Parathyroid adenoma (tissue), 2 donors: ENCODE measurements at regions not wholly inside any gene's neighbourhood (a gene's known extent, or its start where the extent isn't known, plus 50 kb on each side); places are given as distances from the start of the nearest gene placed in this dataset.

Experiments used
- H2AFZ ChIP-seq: fragments of 300-600 bp; sonication (generic); one replicate; pipeline ENCODE4 v1.7.0; 2017; ENCODE audit warnings: antibody characterized with exemption, mild to moderate bottlenecking
- H3K27ac ChIP-seq: fragments of 300-600 bp; sonication (generic); one replicate; pipeline ENCODE4 v1.7.0; 2017
- H3K27me3 ChIP-seq: fragments of 300-600 bp; sonication (generic); one replicate; pipeline ENCODE4 v1.7.0; 2017; ENCODE audit warnings: low read length; ENCODE audit not compliant: control insufficient read depth, insufficient read depth
- H3K36me3 ChIP-seq: fragments of 300-600 bp; sonication (generic); one replicate; pipeline ENCODE4 v1.7.0; 2017; ENCODE audit warnings: low read length; ENCODE audit not compliant: control insufficient read depth, insufficient read depth
- H3K4me1 ChIP-seq: fragments of 300-600 bp; sonication (generic); one replicate; pipeline ENCODE4 v1.7.0; 2017; ENCODE audit warnings: control low read depth
- H3K4me2 ChIP-seq: fragments of 300-600 bp; sonication (generic); one replicate; pipeline ENCODE4 v1.7.0; 2017; ENCODE audit warnings: low read length
- H3K4me3 ChIP-seq: fragments of 300-600 bp; sonication (generic); one replicate; pipeline ENCODE4 v1.7.0; 2017; ENCODE audit warnings: low read depth, low read length
- H3K79me2 ChIP-seq: fragments of 300-600 bp; sonication (generic); one replicate; pipeline ENCODE4 v1.7.0; 2017; ENCODE audit warnings: control low read depth
- H3K9ac ChIP-seq: fragments of 300-600 bp; sonication (generic); one replicate; pipeline ENCODE4 v1.7.0; 2017; ENCODE audit warnings: mild to moderate bottlenecking
- H3K9me3 ChIP-seq: fragments of 300-600 bp; sonication (generic); one replicate; pipeline ENCODE4 v1.7.0; 2017; ENCODE audit warnings: low read length; ENCODE audit not compliant: control insufficient read depth
- TF ChIP-seq, protein P1 (sequence below): fragments of 300-600 bp; sonication (generic); IDR thresholded peaks from one replicate; pipeline ENCODE4 v1.7.0; 2017; ENCODE audit warnings: antibody characterized with exemption, mild to moderate bottlenecking
- donor health status: primary hyperparathyroidism.

DNA sequence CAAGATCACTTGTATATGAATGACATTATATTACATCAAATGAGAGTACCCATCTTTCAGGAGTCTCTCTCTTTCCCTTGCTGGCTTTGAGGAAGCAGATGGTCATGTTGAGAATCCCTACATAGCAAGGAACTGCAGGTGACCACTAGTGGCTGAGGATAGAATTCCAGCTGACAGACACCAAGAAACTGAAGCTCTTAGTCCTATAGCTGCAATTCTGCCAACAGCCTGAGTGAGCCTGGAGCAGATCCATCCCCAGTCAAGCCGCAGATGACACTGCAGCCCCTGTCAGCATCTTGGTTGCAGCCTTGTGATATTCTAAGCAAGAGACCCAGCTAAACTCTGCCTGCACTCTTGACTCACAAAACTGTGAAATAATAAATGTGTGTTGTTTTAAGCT is 531.5 kb downstream of the CSNK1G3 start:
- Histone ChIP-seq H3K4me2 (no peak overlapping the region), H3K27ac (no peak overlapping the region), H3K79me2 (no peaks in the 10 kb centered on the region), H3K27me3 (no peaks in the 10 kb centered on the region), H3K4me3 (no peak overlapping the region), H2AFZ (no peak overlapping the region), H3K9me3 (no peaks in the 10 kb centered on the region), H3K4me1 (no peaks in the 10 kb centered on the region), H3K9ac (no peak overlapping the region), H3K36me3 (no peaks in the 10 kb centered on the region)
- TF ChIP-seq, protein P1, sequence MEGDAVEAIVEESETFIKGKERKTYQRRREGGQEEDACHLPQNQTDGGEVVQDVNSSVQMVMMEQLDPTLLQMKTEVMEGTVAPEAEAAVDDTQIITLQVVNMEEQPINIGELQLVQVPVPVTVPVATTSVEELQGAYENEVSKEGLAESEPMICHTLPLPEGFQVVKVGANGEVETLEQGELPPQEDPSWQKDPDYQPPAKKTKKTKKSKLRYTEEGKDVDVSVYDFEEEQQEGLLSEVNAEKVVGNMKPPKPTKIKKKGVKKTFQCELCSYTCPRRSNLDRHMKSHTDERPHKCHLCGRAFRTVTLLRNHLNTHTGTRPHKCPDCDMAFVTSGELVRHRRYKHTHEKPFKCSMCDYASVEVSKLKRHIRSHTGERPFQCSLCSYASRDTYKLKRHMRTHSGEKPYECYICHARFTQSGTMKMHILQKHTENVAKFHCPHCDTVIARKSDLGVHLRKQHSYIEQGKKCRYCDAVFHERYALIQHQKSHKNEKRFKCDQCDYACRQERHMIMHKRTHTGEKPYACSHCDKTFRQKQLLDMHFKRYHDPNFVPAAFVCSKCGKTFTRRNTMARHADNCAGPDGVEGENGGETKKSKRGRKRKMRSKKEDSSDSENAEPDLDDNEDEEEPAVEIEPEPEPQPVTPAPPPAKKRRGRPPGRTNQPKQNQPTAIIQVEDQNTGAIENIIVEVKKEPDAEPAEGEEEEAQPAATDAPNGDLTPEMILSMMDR = no peak

GRCh38 chr5:124040799-124041198 is 528.8 kb downstream of the CSNK1G3 start:
- Histone ChIP-seq H3K9ac (no peak overlapping the region), H3K27ac (no peak overlapping the region), H3K4me3 (no peak overlapping the region), H2AFZ (no peak overlapping the region), H3K9me3 (no peaks in the 10 kb centered on the region), H3K27me3 (no peaks in the 10 kb centered on the region), H3K79me2 (no peaks in the 10 kb centered on the region), H3K4me1 (no peaks in the 10 kb centered on the region), H3K4me2 (no peak overlapping the region), H3K36me3 (no peaks in the 10 kb centered on the region)
- TF ChIP-seq, protein P1 = no peak

DNA sequence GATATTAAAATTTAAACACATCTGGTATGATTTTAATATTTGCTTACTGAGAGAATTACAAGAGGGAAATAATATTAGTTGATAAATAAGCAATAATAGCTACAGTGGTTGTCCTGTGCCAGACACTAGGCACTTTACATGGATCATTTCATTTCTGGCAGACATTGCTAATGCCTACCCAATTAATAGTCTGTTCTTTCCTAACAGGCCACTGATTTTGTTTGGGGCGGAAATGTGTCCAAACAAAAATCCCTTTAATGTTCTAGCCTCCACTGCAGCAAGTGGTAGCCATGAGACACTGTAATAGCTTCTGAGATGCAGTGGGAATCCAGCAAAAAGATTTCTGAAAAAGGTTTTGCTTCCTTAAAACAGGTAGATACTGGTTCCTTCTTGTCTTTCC is 527.4 kb downstream of the CSNK1G3 start:
- no peaks in the 10 kb centered on the region for H3K9me3 ChIP-seq

GRCh38 chr5:124036786-124037185 is 524.8 kb downstream of the CSNK1G3 start:
- H3K27me3 ChIP-seq = no peaks in the 10 kb centered on the region
- H3K27ac ChIP-seq = no peak overlapping the region
- H3K4me2 ChIP-seq = no peak overlapping the region
- H3K36me3 ChIP-seq = no peaks in the 10 kb centered on the region
- no peak overlapping the region for H2AFZ ChIP-seq
- H3K4me1 ChIP-seq = no peaks in the 10 kb centered on the region
- TF ChIP-seq, protein P1 = no peak
- no peak overlapping the region for H3K9ac ChIP-seq
- no peak overlapping the region for H3K4me3 ChIP-seq
- no peaks in the 10 kb centered on the region for H3K79me2 ChIP-seq
- no peaks in the 10 kb centered on the region for H3K9me3 ChIP-seq

More for the DNA sequence above, 527.4 kb downstream of the CSNK1G3 start:
- H3K36me3 ChIP-seq = no peaks in the 10 kb centered on the region
- H3K27me3 ChIP-seq = no peaks in the 10 kb centered on the region
- TF ChIP-seq, protein P1 = no peak
- no peak overlapping the region for H3K9ac ChIP-seq
- H2AFZ ChIP-seq = no peak overlapping the region
- no peaks in the 10 kb centered on the region for H3K79me2 ChIP-seq
- H3K4me2 ChIP-seq = no peak overlapping the region
- H3K27ac ChIP-seq = no peak overlapping the region
- H3K4me3 ChIP-seq = no peak overlapping the region
- no peaks in the 10 kb centered on the region for H3K4me1 ChIP-seq

GRCh38 chr5:124034963-124035362 is 523.0 kb downstream of the CSNK1G3 start:
- Histone ChIP-seq H3K79me2 (no peaks in the 10 kb centered on the region), H2AFZ (no peak overlapping the region), H3K9ac (no peak overlapping the region), H3K27me3 (no peaks in the 10 kb centered on the region), H3K36me3 (no peaks in the 10 kb centered on the region), H3K4me3 (no peak overlapping the region), H3K4me2 (no peak overlapping the region), H3K4me1 (no peaks in the 10 kb centered on the region), H3K9me3 (no peaks in the 10 kb centered on the region), H3K27ac (no peak overlapping the region)
- TF ChIP-seq, protein P1 = no peak
